Activated CD8-positive, alpha-beta T cell treated with anti-CD3 and anti-CD28 coated beads for 36 hours (primary cell): ENCODE measurements at regions not wholly inside any gene's neighbourhood (a gene's known extent, or its start where the extent isn't known, plus 50 kb on each side); places are given as distances from the start of the nearest gene placed in this dataset.

Experiments
- ATAC-seq: fragments of 200-7000 bp; cut with Tn5 transposase; one replicate; pipeline ENCODE4 v1.10.0; 2021; ENCODE audit warnings: mild to moderate bottlenecking, moderate library complexity
- CTCF ChIA-PET: fragments of 350-600 bp; sonication (Branson Sonifier 250); formaldehyde crosslinking; loops from one replicate; lab custom pipeline; 2021; ENCODE audit warnings: antibody characterized with exemption; lab: Charles Lee
- POLR2A ChIA-PET: fragments of 350-600 bp; sonication (Branson Sonifier 250); formaldehyde crosslinking; loops from one replicate; lab custom pipeline; 2021; ENCODE audit warnings: antibody characterized with exemption; lab: Charles Lee
- DNase-seq: peaks from one replicate; pipeline ENCODE4 v3.0.0-alpha.2; 2020
- H3K27ac Mint-ChIP-seq: one replicate; pipeline ENCODE4 v1.8.0; 2021; ENCODE audit warnings: mild to moderate bottlenecking, mixed read lengths
- H3K27me3 Mint-ChIP-seq: one replicate; pipeline ENCODE4 v1.8.0; 2021; ENCODE audit warnings: mixed read lengths
- H3K36me3 Mint-ChIP-seq: one replicate; pipeline ENCODE4 v1.8.0; 2021; ENCODE audit warnings: low read depth, mixed read lengths
- H3K4me1 Mint-ChIP-seq: one replicate; pipeline ENCODE4 v1.8.0; 2021; ENCODE audit warnings: low read depth, mixed read lengths
- H3K4me3 Mint-ChIP-seq: one replicate; pipeline ENCODE4 v1.8.0; 2021; ENCODE audit warnings: mild to moderate bottlenecking, moderate library complexity, mixed read lengths
- H3K9me3 Mint-ChIP-seq: one replicate; pipeline ENCODE4 v1.8.0; 2021; ENCODE audit warnings: mixed read lengths
- intact Hi-C: fragments of 100-400 bp; cut with micrococcal nuclease; formaldehyde crosslinking; loops from one replicate; pipeline ENCODE4 v1.10.0; 2022
- TF ChIP-seq, protein P1 (sequence below): fragments of 200-600 bp; IDR thresholded peaks from one replicate; pipeline ENCODE4 v1.8.0; 2022; ENCODE audit warnings: antibody characterized with exemption, mild to moderate bottlenecking

DNA sequence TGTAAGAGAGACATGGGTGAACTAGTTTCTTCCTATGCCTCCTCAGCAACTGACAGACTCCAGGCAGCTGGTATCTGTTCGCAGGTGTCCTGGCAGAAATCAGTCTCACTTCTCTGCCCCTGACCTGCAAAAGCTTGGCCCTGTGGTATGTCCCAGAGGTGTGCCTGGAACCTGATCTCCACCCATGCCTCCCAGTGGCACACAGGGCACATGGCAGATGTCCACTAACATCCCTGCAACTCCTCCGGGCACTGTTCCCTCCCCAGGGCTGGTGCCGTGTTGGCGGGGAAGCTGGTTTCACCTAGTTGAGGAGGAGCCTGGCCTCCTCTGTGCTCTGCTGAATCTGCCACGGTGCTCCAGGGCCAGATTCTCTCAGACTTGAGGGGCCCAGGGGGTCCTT lies 123.3 kb upstream of the GGTLC1 start:
- Mint-ChIP-seq H3K4me1 (no peaks in the 10 kb centered on the region), H3K4me3 (no peak overlapping the region), H3K27me3 (peaks cover 2% of the 10 kb centered on the region), H3K9me3 (no peaks in the 10 kb centered on the region), H3K27ac (no peak overlapping the region), H3K36me3 (no peaks in the 10 kb centered on the region)
- POLR2A ChIA-PET, result no interaction called here
- CTCF ChIA-PET, result no interaction called here
- TF ChIP-seq, protein P1, sequence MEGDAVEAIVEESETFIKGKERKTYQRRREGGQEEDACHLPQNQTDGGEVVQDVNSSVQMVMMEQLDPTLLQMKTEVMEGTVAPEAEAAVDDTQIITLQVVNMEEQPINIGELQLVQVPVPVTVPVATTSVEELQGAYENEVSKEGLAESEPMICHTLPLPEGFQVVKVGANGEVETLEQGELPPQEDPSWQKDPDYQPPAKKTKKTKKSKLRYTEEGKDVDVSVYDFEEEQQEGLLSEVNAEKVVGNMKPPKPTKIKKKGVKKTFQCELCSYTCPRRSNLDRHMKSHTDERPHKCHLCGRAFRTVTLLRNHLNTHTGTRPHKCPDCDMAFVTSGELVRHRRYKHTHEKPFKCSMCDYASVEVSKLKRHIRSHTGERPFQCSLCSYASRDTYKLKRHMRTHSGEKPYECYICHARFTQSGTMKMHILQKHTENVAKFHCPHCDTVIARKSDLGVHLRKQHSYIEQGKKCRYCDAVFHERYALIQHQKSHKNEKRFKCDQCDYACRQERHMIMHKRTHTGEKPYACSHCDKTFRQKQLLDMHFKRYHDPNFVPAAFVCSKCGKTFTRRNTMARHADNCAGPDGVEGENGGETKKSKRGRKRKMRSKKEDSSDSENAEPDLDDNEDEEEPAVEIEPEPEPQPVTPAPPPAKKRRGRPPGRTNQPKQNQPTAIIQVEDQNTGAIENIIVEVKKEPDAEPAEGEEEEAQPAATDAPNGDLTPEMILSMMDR, result no peak
- intact Hi-C loops, result no loop called here
- ATAC-seq (no peak), DNase-seq (no peak)

DNA sequence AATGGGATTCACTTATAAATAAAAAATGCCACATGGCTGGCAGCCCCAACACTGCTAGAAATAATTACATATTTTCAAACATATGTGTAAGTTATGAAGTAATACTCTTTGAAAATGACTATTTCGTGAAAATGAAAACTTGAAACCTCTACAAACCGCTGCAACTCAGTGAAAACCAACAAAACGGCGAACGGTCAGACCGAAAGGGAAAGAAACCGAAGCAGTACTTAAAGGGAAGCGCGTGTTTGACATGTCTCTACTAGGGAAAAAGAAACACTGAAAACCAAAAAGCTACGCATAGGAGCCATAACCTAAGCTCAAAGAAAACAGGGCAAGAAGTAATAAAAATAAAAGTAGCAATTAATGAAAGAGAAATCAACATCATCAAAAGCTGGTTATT lies 121.0 kb upstream of the GGTLC1 start:
- TF ChIP-seq, protein P1, result no peak
- H3K27ac Mint-ChIP-seq, result peak overlapping the region; percentile 52
- intact Hi-C loops, result no loop called here

DNA sequence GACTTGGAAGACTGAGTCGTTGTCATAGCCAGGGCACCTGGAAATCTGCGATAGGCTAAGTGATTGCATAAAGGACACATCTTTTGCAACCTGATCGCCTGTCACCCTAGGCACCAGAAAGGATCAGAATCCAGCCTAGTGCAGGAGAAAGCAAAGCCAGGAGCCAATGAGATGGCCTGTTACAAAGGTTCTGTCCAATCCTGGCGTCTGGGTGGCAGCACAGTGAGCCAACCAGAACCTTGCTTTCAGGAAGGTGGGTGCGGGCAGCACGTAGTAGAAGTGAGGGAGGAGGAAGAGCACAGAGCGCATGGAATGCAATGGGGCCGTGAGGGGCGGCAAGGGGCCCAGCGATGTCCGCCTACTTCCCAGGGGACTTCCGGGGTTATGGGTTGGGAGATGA lies 120.4 kb upstream of the GGTLC1 start:
- ChIA-PET CTCF (no interaction called here), POLR2A (no interaction called here)
- DNase-seq (peak; percentile 36), ATAC-seq (peak; percentile 56)
- H3K4me3 Mint-ChIP-seq, result peak overlapping the region; percentile 45
- H3K9me3 Mint-ChIP-seq, result no peaks in the 10 kb centered on the region
- H3K27ac Mint-ChIP-seq, result no peak overlapping the region
- no peaks in the 10 kb centered on the region for H3K36me3 Mint-ChIP-seq
- intact Hi-C loops, result no loop called here
- TF ChIP-seq, protein P1, result no peak
- H3K27me3 Mint-ChIP-seq, result peaks cover 3% of the 10 kb centered on the region
- H3K4me1 Mint-ChIP-seq, result no peaks in the 10 kb centered on the region

More for the DNA sequence above, 121.0 kb upstream of the GGTLC1 start:
- no peaks in the 10 kb centered on the region for H3K36me3 Mint-ChIP-seq
- H3K27me3 Mint-ChIP-seq, result peaks cover 3% of the 10 kb centered on the region
- H3K4me1 Mint-ChIP-seq, result no peaks in the 10 kb centered on the region
- DNase-seq (peak; percentile 15), ATAC-seq (no peak)
- POLR2A ChIA-PET, result no interaction called here
- H3K4me3 Mint-ChIP-seq, result peak overlapping the region; percentile 45
- H3K9me3 Mint-ChIP-seq, result no peaks in the 10 kb centered on the region
- CTCF ChIA-PET, result no interaction called here

DNA sequence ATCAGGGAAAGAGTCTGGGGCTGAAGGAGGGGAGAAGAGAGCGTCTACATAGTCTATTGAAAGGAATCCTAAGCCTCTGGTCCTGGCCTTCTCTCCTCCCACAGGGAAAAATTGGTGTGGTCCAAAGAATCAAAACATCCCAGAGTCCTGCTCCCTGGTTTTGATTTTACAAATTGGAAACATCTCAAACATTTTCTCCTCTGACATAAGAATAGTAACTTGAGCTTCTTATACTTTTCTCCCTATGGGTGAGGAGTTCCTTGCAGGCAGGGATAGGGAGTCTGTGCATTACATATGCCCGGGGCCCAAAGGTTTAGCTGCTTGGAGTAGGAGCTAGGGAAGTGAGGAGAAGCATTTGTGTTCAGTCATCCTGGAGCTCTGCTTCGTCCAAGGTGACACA lies 120.0 kb upstream of the GGTLC1 start:
- Mint-ChIP-seq H3K4me1 (no peaks in the 10 kb centered on the region), H3K27ac (no peak overlapping the region), H3K36me3 (no peaks in the 10 kb centered on the region), H3K4me3 (peak overlapping the region; percentile 45), H3K27me3 (peaks cover 3% of the 10 kb centered on the region), H3K9me3 (no peaks in the 10 kb centered on the region)
- ATAC-seq, result no peak
- intact Hi-C loops, result no loop called here
- no peak for DNase-seq
- ChIA-PET POLR2A (no interaction called here), CTCF (no interaction called here)
- TF ChIP-seq, protein P1, result no peak

DNA sequence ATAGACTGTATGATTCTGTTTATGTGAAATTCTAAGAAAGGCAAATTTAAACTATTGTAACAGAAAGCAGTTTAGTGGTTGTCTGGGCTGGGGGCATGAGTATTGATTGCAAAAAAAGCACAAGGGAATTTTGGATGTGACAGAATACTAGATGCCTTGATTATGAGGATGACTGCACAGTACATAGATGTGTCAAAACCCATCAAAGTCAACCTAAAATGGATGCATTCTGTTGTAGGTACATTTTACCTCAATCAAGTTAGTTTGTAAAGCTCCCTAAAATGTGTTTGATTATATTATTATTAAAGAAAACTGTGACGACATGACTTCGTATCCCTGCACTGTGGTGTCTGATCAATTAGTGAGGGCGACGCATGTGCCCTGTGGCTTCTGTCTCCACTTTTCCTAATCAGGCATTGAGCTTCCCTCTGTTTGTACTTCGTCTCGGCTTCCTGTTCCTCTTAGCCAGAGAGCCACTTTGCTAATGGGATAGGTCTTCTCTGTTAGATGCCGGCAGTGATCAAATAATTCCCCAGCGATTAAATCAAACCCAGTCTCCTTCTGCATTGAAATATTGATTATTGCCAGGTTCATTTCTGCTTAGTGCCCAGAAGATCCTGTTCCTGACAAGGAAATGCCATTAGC lies 118.3 kb upstream of the GGTLC1 start:
- Mint-ChIP-seq H3K4me3 (no peak overlapping the region), H3K4me1 (peaks cover 8% of the 10 kb centered on the region), H3K9me3 (no peaks in the 10 kb centered on the region), H3K27me3 (peaks cover 3% of the 10 kb centered on the region), H3K36me3 (no peaks in the 10 kb centered on the region), H3K27ac (no peak overlapping the region)
- POLR2A ChIA-PET, result interaction anchor here (1.0 kb wide), 1 partner anchor 10 kb away, joined by 3 read pairs; no protein-coding TSS in a partner anchor
- no peak for DNase-seq
- ATAC-seq, result no peak
- CTCF ChIA-PET, result interaction anchor here (1.1 to 1.2 kb wide), 2 partner anchors 11 to 168 kb away, joined by 3 read pairs; no protein-coding TSS in a partner anchor
- intact Hi-C loops, result no loop called here
- TF ChIP-seq, protein P1, result no peak
